IMR-90 (cell line): ENCODE measurements at regions not wholly inside any gene's neighbourhood (a gene's known extent, or its start where the extent isn't known, plus 50 kb on each side); places are given as distances from the start of the nearest gene placed in this dataset.
"Not testable (repeated sequence)": the region's sequence is repeated elsewhere in the genome, so short reads cannot be mapped to it uniquely, and the experiment has no call there.

Experiments used
- BHLHE40 ChIP-seq: fragments of 150-350 bp; IDR thresholded peaks from 2 replicates; pipeline ENCODE4 v1.6.1; 2016; ENCODE audit warnings: mild to moderate bottlenecking, low read depth, low read length
- FOS ChIP-seq: fragments of 150-350 bp; IDR thresholded peaks from 2 replicates; pipeline ENCODE4 v1.6.1; 2016; ENCODE audit warnings: low read depth, low read length
- NFE2L2 ChIP-seq: fragments of 150-350 bp; IDR thresholded peaks from 2 replicates; pipeline ENCODE4 v1.6.1; 2016; ENCODE audit warnings: low read depth, mild to moderate bottlenecking, low read length
- POLR2A ChIP-seq: IDR thresholded peaks from 2 replicates; pipeline ENCODE4 v1.6.1; 2012; ENCODE audit warnings: mild to moderate bottlenecking, low read depth, low read length
- RAD21 ChIP-seq: IDR thresholded peaks from 2 replicates; pipeline ENCODE4 v1.6.1; 2012; ENCODE audit warnings: low read length, improper control_type of control experiment
- RFX5 ChIP-seq: IDR thresholded peaks from 2 replicates; pipeline ENCODE4 v1.8.0; 2012; ENCODE audit warnings: low read depth, mild to moderate bottlenecking, low read length, moderate library complexity
- SMC3 ChIP-seq: fragments of 150-350 bp; IDR thresholded peaks from 2 replicates; pipeline ENCODE4 v1.6.1; 2016; ENCODE audit warnings: low read depth, mild to moderate bottlenecking, antibody characterized with exemption, low read length, moderate library complexity
- TF ChIP-seq, protein P1 (sequence below): conservative IDR thresholded peaks from 2 replicates; pipeline ENCODE4 v1.5.1; 2012; ENCODE audit warnings: mild to moderate bottlenecking, low read depth, low read length, improper control_type of control experiment
- TF ChIP-seq, protein P2 (sequence below): fragments of 150-350 bp; IDR thresholded peaks from 2 replicates; pipeline ENCODE4 v1.6.1; 2017; ENCODE audit warnings: mild to moderate bottlenecking, antibody characterized with exemption, low read length, low read depth

DNA sequence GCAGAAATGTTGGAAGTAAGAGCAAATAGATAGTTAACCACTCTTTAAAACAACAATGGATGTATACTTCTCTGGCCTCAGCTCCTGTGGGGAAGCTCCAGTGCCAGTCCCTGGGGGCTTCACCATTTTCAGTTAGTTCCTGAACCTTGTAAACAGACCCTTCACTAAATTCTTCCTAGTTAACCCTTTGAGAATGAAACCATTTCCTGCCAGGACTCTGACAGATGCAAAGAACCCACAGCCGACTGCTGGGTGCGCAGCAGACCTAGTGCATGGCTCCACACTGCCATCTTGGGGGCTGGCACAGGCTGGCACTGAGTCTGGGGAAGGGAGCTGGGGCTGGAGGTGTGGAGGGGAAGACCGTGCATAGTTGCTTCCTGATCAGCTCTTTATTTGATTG, 244.4 kb downstream of the CEP170 start:
- TF ChIP-seq, protein P1, sequence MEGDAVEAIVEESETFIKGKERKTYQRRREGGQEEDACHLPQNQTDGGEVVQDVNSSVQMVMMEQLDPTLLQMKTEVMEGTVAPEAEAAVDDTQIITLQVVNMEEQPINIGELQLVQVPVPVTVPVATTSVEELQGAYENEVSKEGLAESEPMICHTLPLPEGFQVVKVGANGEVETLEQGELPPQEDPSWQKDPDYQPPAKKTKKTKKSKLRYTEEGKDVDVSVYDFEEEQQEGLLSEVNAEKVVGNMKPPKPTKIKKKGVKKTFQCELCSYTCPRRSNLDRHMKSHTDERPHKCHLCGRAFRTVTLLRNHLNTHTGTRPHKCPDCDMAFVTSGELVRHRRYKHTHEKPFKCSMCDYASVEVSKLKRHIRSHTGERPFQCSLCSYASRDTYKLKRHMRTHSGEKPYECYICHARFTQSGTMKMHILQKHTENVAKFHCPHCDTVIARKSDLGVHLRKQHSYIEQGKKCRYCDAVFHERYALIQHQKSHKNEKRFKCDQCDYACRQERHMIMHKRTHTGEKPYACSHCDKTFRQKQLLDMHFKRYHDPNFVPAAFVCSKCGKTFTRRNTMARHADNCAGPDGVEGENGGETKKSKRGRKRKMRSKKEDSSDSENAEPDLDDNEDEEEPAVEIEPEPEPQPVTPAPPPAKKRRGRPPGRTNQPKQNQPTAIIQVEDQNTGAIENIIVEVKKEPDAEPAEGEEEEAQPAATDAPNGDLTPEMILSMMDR = not testable (repeated sequence)
- not testable (repeated sequence) for TF ChIP-seq SMC3, POLR2A, RFX5, RAD21, BHLHE40, NFE2L2, FOS
- TF ChIP-seq, protein P2, sequence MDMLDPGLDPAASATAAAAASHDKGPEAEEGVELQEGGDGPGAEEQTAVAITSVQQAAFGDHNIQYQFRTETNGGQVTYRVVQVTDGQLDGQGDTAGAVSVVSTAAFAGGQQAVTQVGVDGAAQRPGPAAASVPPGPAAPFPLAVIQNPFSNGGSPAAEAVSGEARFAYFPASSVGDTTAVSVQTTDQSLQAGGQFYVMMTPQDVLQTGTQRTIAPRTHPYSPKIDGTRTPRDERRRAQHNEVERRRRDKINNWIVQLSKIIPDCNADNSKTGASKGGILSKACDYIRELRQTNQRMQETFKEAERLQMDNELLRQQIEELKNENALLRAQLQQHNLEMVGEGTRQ = not testable (repeated sequence)
